Inflammatory macrophage treated with lipopolysaccharide for 1 hour (primary cell): ENCODE measurements at regions not wholly inside any gene's neighbourhood (a gene's known extent, or its start where the extent isn't known, plus 50 kb on each side); places are given as distances from the start of the nearest gene placed in this dataset.
A peak's percentile ranks its signal among the peaks of the same experiment; 100 is the strongest.

ENCODE experiments used
- DNase-seq, 2 donors: peaks; one replicate each; pipeline ENCODE4 v3.0.0-alpha.2; 2020 to 2022

DNA sequence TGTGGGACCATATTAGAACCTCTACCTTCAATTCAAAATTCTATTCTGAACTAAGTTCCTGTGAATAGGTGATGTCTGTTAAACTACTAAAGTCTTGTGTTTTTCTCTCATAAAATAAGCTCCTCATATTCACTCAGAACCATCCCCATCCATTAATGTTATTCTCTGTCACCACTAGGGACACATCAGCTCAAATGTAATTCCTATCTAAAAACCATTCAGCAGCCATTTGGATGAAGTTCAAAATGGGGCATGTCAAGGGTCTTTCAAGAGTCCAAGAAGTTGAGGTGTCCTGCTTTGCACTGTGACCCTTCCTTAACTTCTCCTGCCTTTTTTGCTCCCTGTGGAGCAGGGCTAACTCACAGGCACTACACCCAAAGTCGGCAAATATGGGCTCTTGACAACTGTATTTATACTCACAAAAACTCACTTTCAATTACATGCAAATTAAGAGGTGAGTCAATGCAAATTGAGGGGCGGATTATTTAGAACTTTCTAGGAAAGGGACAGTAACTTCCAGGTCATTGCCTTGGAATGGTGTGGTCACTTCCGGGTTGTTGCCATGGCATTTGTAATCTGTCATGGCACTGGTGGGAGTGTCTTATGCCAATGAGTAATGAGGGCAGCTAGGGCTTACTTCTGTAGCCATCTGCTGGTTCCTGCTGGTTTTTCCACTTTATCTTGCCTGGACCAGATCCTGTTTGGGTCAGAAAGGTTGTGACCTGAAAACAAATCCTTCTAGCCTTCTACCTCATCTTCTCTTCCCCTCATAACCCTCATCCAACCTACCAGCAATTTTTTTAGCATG, 128.2 kb upstream of the COX10 start:
- DNase-seq: peak in 1 of 2 donors; percentile 46

DNA sequence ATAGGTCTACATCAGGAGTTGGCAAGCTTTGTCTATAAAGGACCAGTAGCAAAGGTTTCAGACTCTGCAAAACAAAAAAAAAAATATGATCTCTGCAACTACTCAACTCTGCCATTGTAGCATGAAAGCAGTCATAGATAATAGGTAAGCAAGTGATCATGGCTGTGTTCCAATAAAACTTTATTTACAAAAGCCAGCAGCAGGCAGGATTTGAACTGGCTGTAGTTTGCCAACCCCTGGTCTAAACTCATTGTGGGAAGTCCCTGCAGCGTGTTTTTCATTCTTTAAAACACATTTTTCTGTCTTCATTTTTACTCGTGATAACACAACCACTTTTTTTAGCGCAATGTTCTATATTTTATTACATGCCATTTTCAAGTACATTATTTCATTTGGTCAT, 127.5 kb upstream of the COX10 start:
- DNase-seq: no peak

DNA sequence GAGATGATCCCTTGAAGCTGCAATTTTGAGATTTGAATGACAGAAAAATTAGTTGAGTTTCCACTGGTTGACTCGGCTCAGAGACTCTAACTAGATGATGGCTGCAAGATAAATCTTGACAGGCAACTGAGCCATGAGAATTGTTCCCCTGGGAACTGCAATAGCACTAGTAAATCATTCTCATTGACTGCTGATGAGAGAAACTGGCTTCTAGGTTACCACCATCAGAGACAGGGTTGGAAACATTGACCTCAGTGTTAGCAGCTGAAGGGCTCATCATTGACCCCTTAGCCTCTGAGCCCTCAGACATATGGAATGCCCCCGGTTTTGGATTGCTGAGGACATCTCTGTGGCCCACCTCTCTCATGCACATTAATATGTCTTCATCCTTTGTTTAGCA, 125.4 kb upstream of the COX10 start:
- no peak for DNase-seq

DNA sequence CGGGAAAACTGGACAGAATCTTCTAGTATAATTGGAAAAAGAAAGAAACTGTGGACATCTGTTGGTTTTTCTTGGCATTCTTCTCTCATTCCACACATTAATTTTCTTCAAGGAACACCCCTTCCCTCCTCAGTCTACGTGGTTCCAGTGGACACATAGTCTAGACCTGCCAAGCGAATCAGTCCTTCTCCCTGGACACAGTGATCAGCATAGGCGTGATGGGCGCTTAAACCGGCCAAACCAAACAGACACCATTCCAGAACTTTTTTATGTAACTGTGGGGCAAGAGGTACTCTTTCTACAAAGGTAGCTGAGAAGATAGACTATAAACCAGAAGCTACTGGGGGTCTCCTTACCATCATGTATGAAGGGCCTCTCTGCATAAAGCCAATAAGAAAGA, 121.8 kb upstream of the COX10 start:
- DNase-seq: no peak

DNA sequence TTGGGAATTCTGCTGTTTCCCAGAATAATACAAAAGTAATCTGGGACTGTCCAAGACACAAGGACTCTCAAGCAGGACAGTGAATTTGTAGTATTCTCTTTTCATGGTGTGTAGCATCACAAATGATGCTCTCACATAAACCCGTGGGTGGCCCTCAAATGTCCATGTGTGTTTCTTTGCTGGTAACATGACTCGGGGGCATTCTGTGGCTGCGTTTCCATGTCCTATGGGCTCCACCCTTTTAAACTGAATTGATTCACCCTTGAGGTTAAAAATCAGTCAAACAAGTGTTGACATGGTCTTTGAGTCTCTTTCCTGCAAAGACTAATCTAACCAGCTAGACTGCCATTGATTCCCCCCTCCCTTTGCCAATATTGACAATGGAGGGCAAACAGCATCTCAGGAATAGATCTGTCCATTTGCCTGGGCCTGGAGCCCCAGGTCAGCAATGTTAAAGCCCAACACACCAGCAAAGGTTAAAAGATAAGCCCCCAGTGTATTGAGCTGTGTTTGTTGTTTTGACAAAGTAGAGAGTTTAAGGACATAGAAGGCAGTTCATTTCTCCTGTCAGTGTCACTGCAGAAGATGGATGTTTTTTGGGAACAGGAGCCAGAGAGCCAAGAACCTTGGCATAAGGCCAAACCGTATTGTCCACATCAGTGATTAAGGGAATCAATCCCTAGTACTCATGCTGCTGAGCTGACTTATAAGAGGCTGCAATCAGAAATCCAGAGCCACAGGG, 117.1 kb upstream of the COX10 start:
- DNase-seq: no peak

DNA sequence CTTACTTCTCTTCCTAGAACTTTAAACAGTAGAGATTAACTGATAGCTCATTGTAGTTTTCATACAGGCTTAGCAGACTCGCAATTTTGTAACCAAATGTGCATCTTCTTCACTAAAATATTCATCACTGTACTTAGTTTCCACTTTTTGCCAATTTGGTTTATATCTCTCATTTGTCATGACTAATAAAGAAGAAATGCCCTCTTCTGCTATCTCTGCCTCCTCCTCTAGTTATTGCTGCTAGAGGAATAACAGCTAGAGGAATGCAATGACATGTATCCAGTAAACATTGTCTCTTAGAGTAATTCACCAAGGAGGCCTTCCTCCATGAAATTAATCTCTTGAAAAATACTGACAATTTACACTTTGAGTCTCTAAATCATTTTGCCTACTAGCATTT, 115.5 kb upstream of the COX10 start:
- DNase-seq: no peak

DNA sequence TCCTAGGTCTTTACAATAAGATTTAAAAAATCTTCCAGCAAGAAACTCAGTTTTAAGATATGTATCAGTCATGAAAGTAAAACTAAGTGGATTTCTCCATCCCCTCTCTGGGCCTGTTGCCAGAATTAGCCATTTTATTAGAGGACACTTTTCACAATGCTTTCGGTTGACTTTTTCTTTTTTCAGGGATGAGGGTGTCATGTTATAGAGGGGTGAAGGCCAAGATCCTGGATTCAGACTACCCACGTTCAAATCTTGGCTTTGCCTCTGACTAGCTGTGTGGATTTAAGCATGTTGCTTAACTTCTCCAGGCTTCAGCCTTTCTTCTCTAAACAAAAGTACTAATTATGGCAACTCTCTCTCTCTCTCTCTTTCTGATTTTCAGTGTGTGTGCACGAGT, 111.7 kb upstream of the COX10 start:
- no peak for DNase-seq

DNA sequence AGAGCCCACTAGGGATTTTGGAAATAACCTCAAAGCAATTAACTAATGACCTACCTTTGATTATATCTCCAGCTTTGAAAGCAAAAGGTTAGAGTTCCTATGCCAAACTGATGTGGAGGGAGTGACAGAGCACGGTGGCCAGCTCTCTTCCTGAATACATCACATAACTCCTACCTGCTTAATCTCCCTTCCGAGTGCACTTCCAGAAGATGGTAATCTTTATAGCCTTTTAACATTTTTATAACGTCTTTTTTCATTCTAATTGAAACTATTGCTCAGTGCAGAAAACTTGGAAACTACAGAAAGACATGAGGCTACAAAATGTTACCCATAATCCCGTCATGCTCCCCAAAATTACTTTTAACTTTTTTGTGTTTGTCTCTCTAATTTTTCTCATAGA, 110.5 kb upstream of the COX10 start:
- no peak for DNase-seq

DNA sequence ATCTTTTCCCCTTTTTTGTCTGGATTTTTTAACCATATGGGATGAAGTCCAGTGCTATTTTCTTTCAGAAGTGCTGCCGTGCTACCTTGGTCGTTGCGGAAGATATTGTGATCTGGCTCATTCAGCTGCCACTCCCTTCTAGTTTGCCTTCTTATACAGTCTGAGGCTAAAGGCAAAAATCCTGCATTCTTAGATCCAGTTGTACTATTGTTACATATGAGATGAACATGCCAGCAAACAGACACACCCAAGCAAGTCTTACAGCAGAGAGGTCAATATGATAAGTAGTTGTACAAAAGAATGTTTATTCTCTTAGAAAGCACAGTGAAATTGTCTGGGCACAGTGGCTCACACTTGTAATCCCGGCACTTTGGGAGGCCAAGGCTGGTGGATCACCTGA, 108.0 kb upstream of the COX10 start:
- DNase-seq: no peak

DNA sequence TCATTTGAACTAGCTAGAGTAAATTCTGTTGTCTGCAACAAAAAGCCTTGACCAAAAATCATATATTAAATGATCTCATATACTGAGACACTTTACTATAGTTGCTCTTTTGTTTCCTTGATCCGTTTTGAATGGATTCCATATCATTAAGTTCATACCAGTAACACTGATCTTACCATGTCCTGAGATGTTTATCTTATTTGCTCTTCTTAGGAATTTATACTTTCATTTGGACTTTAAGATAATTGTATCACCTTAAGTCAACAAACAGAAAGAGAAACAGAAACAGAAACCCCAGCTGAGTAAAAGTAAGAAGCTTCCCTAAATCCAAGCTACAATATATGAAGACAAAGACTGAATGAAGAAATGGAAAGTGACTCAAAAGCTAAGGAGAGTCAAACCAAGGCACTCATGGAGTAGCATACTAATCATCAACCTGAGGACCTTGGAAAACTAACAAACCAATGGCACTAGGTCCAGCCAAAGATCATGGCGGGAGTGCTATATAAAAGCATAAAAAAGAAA, 106.5 kb upstream of the COX10 start:
- DNase-seq: peak; percentile 2 to 21

DNA sequence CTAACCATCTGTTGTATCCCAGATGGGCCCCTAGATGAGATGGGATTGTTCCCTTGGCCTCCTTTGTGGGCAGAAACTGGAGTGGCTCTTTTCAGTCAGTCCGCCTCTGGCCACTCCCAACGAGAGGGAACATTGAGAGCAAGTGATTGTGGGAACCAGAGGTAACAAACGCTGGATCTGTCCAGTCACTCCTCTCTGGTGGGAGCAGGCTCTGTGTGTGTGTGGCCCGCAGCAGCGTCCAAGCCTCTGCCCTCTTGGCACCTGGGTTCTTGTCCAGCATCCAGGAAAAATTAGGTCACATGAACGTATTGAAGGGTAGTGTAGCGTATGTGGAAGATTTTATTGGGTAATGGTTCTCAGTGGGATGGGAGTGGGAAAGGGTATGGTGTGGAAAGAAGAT, 101.9 kb upstream of the COX10 start:
- DNase-seq: no peak

DNA sequence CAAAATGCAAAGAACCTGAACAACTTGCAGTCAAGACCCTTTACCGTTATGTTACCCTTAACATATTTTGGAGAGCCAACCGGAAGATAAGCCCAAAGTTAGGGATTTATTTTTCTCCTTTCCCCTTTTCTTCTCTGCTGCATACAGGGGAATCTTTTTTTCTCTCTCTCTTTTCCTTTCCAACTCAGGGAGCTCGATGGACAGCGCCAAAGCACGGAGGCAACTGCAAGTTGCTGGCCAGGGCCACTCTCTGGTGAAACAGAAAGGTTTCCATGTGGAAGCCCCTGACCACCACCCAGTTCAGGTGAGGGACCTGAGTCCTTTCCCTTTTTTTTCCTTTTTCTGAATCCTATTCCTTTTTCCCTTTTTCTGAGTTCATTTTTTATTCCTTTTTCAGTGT, 98.8 kb upstream of the COX10 start:
- no peak for DNase-seq

DNA sequence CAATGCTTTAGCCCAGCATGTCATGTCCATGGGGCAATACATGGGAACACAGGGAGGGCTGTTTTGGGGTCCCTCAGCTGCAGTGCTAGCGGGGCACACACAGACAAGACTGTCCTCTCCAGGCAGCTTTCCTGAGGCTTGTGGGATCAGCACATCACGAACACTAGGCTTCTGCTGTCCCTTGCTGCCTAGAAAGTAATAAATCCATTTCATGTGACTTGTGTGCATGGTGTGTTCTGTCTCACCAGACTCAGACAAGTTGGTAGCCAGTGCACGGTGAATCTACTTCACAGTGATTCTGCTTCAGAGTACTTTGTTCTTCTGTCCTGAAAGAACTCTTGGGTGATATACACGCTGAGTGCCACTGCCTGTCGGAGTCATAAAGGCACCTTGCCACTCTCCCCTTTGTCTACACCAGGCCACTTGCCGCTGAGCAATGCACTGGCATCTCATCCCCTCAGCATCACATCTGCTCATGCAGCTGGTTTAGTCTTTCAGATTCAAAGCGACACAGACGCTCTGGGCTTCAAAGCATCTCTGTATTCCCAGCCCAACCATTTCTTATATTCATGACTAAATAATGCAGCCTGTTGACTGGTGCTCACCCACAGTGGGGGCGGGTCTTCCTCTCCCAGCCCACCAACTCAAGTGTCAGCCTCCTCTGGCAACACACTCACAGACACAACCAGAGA, 95.2 kb upstream of the COX10 start:
- no peak for DNase-seq

DNA sequence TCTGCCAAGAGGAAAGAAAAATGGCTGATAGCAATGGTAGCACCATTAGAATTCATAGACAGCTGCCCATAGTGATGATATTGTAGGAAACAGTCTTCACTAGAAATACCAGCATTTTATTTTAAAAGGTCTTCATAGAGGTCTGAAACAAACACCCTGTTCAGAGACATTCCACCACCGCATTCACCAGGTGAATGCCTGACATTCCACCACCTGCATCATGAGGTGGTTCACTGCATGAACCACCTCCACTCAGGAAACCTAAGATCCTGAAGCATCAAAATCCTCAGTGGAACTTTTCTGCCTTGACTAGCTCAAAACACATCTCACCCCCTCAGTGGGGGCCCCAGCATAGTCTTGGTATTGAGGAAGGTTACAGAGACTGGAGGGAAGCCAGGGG, 91.5 kb upstream of the COX10 start:
- DNase-seq: no peak

DNA sequence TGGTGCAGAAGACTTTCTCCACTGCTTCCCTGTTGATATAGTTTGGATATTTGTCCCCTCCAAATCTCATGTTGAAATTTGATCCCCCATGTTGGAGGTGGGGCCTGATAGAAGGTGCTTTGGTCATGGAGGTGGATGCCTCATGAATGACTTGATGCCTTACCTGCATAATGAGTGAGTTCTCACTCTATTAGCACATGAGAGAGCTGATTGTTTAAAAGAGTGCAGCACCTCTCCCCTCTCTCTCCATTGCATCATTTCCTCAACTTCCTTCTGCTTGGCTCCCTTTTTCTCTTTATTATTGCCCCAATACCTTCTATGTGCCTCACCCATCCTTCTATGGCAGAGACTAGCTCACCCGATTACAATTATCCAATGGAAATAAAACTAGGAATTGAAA, 90.8 kb upstream of the COX10 start:
- DNase-seq: no peak

DNA sequence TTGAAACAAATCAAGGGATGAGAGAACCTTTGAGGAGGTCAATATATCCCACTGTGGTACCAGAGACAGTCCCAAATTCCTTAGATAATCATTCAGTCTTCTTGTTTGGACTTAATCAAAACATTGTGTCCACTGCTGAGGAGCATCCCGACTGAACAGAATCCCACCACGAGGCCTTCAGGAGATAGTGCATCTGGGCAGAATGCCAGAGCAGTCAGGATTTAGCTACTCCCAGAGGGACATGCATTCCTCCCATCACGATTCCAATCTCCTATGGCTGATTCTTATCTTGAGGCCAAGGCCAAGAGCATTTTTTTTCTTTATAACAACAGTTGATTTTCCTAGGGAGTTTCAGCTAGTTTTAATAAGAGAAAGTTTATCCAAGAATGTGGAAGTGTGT, 87.4 kb upstream of the COX10 start:
- DNase-seq: no peak

DNA sequence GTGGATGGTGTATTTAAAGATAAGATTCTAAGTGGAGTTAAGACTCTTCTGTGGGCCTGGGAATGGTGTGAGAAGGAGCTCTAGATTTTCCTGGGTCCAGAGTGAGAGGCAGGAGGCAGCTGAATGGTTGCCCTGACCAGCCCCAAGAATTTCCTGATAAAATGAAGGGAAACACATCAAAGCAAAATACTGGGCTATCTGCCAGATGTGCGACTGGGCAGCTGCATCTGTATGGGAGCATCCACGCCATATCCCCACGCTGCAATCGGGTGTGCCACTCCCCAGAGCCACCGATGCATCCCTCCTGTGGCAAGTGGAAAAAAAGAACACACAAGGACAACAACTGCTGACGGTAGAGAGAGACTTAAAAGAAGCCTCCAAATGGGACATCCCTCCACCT, 84.3 kb upstream of the COX10 start:
- DNase-seq: no peak

DNA sequence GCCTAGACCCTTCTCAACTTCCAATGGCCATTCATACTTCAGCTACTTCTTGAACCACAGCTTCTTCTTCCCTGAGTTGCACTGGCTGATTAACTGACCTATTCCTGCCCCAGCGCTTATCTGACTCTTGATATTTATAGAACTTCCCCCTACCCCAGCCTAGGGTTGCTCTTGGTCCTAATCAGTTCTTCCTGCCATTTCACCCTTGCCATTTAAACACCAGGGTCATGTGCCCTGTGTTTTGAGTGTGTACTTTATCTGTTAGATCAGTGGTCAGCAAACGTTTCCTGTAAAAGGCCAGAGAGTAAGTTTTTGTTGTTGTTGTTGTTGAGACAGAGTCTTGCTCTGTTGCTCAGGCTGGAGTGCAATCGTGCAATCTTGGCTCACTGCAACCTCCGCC, 82.4 kb upstream of the COX10 start:
- no peak for DNase-seq

DNA sequence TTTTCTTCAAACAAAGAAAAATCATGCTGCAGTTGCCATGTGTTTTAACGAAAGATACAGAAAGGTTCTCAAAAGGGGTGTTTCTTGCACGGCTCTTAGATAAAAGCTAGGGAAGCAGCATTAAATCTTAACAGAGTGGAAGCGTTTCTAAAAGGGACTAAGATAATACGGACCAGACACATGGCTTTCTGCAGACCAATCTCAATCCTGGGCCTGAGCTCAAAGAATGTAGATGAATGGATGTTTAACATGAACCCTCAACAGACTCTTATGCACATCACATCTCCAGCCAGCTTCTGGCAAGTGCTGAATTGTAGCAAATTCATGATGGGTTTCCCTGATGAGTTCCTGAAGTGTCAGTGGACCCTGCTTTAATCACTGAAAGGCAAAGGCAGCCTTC, 80.2 kb upstream of the COX10 start:
- no peak for DNase-seq

DNA sequence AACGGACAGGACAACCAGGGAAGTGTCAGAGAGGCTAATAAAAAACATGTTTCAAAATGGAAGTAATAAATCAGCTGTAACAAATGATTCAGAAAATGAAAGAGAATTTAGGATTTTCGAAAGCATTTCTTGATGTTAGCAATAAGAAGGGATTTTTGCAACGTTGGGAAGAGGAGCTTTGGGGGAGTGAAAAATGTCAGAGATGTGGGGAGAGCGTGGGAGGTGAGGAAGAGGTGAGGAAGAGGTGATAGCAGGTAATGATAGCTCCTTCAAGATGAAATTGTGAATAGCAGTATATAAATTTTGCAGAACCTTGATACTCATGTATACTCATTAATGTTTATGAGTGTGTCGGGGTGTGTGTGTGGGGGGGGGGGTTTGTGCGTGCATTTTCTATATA, 76.2 kb upstream of the COX10 start:
- DNase-seq: no peak

DNA sequence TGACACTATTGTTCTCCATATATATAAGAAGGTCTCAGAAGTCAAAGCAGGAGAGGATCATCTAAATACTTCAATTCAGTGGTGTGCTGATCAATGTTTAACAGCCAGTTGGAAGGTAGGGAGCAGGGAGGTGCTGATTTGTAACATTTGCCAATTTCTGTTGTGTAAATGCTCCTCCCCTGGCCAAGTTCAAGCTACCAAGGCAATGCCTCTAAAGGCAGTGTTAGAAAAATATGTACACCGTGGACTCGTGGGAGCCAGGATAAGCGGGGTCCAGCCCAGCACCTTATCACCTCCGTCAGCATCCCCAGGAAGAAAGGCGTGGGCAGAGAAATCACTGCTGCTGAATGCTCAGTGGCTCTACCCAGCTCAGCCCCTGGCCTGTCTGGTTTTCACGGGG, 75.3 kb upstream of the COX10 start:
- DNase-seq: no peak

DNA sequence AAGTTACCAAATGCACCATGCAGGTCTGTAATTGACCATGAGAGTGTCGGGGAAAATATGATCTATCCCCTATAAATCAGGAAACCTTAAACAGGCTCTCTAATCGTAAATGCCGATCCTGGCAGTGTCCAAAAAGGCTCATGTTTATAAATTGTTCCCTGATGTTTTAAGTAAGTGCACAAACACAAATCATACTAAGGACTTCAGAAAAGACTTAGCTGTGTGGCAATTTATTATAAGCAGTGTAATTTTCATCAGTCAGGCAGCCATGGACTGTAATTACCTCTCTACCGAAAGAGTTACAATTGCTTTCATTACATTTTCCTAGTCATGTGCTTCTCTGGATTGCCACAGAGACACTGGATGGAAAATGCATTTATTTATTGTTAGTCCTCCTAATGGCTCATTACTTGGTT, 73.4 kb upstream of the COX10 start:
- DNase-seq: no peak

DNA sequence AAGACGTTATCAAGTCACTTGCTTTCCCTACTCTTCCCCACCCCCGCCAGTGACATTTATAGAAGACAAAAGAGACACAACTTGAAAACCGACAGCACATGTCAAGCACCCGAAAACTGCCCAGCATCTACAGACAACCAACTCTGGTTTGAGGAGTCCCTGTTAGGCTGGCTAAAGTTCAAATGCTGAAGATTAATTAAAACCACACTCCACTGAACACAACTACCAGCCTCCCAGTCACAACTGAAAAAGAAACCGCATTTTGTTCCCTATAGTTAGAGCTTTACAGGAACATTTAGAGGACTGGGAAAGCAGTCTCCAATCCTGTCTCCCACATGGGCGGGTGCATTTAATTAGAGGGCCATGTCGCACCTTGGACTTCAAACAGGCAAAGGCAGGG, 73.0 kb upstream of the COX10 start:
- DNase-seq: no peak

DNA sequence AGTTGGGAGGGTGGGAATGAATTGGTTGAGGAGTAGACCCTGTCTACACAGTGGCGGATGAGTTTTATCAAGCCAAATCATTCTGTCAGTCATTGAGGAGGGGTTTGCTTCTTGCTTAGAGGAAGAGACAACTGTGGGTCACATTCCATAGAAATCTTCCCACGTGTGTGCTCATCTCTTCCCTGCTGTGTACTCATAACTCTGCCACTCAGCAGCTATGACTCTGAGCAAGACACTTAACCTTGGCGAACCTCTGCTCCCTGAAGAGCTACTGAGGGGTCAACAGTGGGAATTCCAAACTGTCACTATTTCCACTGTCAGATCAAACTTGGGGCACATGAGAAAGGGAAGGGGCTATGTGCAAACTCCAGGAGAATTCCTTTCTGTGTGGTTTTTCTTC, 72.6 kb upstream of the COX10 start:
- DNase-seq: no peak
